ENCODE measurements at regions not wholly inside any gene's neighbourhood (a gene's known extent, or its start where the extent isn't known, plus 50 kb on each side); places are given as distances from the start of the nearest gene placed in this dataset.

GRCh38 chr3:107294117-107294516, 83.1 kb upstream of the CCDC54 start:
- ChIA-PET POLR2A (no interaction called here), CTCF (no interaction called here)
- DNase-seq (ENCODE audit: low read depth, low spot score) = no peak
- no peaks in the 10 kb centered on the region for H3K9me3 ChIP-seq (ENCODE audit: control insufficient read depth, insufficient read depth, low read length)
- H3K4me3 ChIP-seq (ENCODE audit: low read depth, low read length) = no peak overlapping the region
- H3K27me3 ChIP-seq (ENCODE audit: control insufficient read depth, insufficient read depth, low read length) = no peaks in the 10 kb centered on the region
- no peak for TF ChIP-seq CTCF (IDR thresholded peaks at IDR 0.05; ENCODE audit: low read depth, low read length)
- no peak overlapping the region for H3K27ac ChIP-seq (ENCODE audit: low read depth, low read length)

- no peak overlapping the region for H3K4me3 ChIP-seq (ENCODE audit: low read depth, low read length)
- H3K9me3 ChIP-seq (ENCODE audit: control insufficient read depth, insufficient read depth, low read length) = no peaks in the 10 kb centered on the region
- H3K27ac ChIP-seq (ENCODE audit: low read depth, low read length) = no peak overlapping the region
- TF ChIP-seq CTCF (IDR thresholded peaks at IDR 0.05; ENCODE audit: low read depth, low read length) = no peak
- CTCF ChIA-PET = no interaction called here
- H3K27me3 ChIP-seq (ENCODE audit: control insufficient read depth, insufficient read depth, low read length) = no peaks in the 10 kb centered on the region
- POLR2A ChIA-PET = no interaction called here
- DNase-seq (ENCODE audit: low read depth, low spot score) = no peak
These were observed 79.6 kb upstream of the CCDC54 start for GRCh38 chr3:107297597-107297996.

- no peak for DNase-seq (ENCODE audit: low read depth, low spot score)
- Histone ChIP-seq H3K27ac (ENCODE audit: low read depth, low read length) (no peak overlapping the region), H3K27me3 (ENCODE audit: control insufficient read depth, insufficient read depth, low read length) (peaks cover 7% of the 10 kb centered on the region), H3K4me3 (ENCODE audit: low read depth, low read length) (no peak overlapping the region), H3K9me3 (ENCODE audit: control insufficient read depth, insufficient read depth, low read length) (no peaks in the 10 kb centered on the region)
- no peak for TF ChIP-seq CTCF (IDR thresholded peaks at IDR 0.05; ENCODE audit: low read depth, low read length)
- POLR2A ChIA-PET = no interaction called here
- CTCF ChIA-PET = no interaction called here
These were observed 70.0 kb upstream of the CCDC54 start for GRCh38 chr3:107307205-107307604.

- no peak for TF ChIP-seq CTCF (IDR thresholded peaks at IDR 0.05; ENCODE audit: low read depth, low read length)
- Histone ChIP-seq H3K27me3 (ENCODE audit: control insufficient read depth, insufficient read depth, low read length) (peaks cover 7% of the 10 kb centered on the region), H3K9me3 (ENCODE audit: control insufficient read depth, insufficient read depth, low read length) (no peaks in the 10 kb centered on the region), H3K27ac (ENCODE audit: low read depth, low read length) (no peak overlapping the region), H3K4me3 (ENCODE audit: low read depth, low read length) (no peak overlapping the region)
- POLR2A ChIA-PET = no interaction called here
- CTCF ChIA-PET = interaction anchor here (0.6 to 1.7 kb wide), 2 partner anchors 37 to 175 kb away, joined by 3 to 4 read pairs; no protein-coding TSS in a partner anchor
- no peak for DNase-seq (ENCODE audit: low read depth, low spot score)
These were observed 68.5 kb upstream of the CCDC54 start for GRCh38 chr3:107308716-107309115.

GRCh38 chr3:107309312-107309711, 67.9 kb upstream of the CCDC54 start:
- CTCF ChIA-PET = interaction anchor here (1.7 kb wide), 1 partner anchor 38 kb away, joined by 4 read pairs; no protein-coding TSS in a partner anchor
- TF ChIP-seq CTCF (IDR thresholded peaks at IDR 0.05; ENCODE audit: low read depth, low read length) = no peak
- POLR2A ChIA-PET = no interaction called here
- no peak for DNase-seq (ENCODE audit: low read depth, low spot score)
- Histone ChIP-seq H3K27me3 (ENCODE audit: control insufficient read depth, insufficient read depth, low read length) (peaks cover 4% of the 10 kb centered on the region), H3K9me3 (ENCODE audit: control insufficient read depth, insufficient read depth, low read length) (no peaks in the 10 kb centered on the region), H3K27ac (ENCODE audit: low read depth, low read length) (no peak overlapping the region), H3K4me3 (ENCODE audit: low read depth, low read length) (no peak overlapping the region)
